ENCODE measurements at regions not wholly inside any gene's neighbourhood (a gene's known extent, or its start where the extent isn't known, plus 50 kb on each side); places are given as distances from the start of the nearest gene placed in this dataset.

DNA sequence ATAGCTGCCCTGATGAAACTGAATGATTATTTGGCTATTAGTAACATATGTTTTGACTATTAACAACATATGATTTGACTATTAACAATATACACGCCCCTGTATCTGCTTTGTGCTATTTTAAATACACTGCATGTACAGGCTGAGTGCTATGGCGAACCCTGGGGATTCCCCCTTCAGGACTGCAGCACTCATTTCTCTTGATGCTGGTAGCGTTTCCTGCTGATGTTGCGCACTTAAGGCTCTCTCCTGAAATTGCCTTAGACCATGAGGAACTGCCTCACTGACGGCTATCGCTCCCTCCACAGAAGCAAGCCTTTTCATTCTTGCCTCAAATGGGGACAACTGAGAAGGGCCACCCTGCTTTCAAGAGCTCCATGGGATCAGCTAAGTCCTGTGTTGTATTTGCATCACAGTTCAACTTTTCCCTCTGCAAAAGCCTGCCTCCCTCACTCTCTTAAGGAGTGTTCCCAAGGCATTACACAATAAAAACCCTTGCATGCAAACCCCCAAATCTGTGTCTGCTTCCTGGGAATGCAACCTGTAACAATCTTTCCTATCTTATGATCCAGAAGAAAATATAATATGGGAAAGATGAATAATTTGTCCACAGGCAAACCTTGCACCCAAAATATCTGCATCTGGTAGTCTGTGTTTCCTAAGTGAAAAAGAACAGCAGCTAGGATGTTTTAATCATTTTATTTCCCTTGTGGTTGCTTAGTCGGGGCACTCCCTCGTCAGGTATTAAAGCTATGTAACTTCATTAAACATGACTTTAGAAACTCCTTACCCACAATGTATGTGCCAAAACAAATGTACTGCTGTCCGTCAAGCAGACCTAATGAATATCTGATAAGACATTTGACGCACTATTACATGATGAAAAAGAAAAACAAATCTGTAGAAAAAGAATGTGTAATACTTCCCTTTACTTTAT lies 456.4 kb downstream of the COL12A1 start:
- TF ChIP-seq POLR2A (IDR thresholded peaks at IDR 0.05) = no peak
- TF ChIP-seq, protein P1, sequence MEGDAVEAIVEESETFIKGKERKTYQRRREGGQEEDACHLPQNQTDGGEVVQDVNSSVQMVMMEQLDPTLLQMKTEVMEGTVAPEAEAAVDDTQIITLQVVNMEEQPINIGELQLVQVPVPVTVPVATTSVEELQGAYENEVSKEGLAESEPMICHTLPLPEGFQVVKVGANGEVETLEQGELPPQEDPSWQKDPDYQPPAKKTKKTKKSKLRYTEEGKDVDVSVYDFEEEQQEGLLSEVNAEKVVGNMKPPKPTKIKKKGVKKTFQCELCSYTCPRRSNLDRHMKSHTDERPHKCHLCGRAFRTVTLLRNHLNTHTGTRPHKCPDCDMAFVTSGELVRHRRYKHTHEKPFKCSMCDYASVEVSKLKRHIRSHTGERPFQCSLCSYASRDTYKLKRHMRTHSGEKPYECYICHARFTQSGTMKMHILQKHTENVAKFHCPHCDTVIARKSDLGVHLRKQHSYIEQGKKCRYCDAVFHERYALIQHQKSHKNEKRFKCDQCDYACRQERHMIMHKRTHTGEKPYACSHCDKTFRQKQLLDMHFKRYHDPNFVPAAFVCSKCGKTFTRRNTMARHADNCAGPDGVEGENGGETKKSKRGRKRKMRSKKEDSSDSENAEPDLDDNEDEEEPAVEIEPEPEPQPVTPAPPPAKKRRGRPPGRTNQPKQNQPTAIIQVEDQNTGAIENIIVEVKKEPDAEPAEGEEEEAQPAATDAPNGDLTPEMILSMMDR (IDR thresholded peaks at IDR 0.05) = no peak

All from transverse colon (tissue), 3 donors.